ENCODE measurements at regions not wholly inside any gene's neighbourhood (a gene's known extent, or its start where the extent isn't known, plus 50 kb on each side); places are given as distances from the start of the nearest gene placed in this dataset.

DNA sequence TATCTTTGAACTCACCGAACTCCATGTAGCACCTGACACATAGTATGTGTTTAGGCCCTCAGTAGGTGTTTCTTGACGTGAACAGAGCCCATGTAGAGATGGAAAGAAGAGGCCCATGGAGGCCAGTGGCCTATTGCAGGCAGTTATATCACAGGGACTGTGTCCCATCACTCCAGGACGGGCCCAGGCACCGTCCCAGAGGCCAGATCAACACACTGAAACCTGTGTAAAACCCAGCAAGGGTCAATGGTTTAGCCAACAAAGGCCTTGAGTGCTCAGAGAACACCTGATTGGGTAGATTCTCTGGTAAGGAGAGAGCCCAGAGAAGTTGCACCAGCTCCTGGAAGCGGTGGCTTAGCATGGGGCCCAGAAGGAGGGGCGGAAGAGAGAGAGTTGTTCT is 82.8 kb downstream of the INHBB start:
- DNase-seq: no peak

- DNase-seq: no peak
Measured at GRCh38 chr2:120429586-120430500, 83.9 kb downstream of the INHBB start.

DNA sequence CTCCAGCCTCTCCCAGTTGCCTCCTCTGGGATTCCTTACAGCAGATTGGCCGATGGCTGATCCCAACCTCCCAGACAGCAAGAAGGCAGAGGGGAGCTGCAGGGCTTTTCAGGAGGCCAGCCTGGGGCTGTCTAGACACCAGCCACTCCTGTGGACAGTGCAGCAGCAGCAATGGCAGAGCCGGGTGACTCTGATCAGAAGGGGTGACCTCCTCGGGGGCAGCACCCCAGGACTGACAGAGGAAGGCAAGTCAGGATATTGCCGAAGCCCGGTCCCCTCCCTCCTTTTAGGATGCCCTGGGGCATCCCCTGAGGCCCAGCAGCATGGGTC is 84.5 kb downstream of the INHBB start:
- DNase-seq: no peak

GRCh38 chr2:120430957-120431356 is 85.0 kb downstream of the INHBB start:
- DNase-seq: no peak

- no peak for DNase-seq
Measured at GRCh38 chr2:120431386-120432292, 85.7 kb downstream of the INHBB start.

- no peak for DNase-seq
Measured at GRCh38 chr2:120432293-120432975, 86.5 kb downstream of the INHBB start.

- DNase-seq: no peak
Measured at GRCh38 chr2:120432976-120433815, 87.3 kb downstream of the INHBB start.

GRCh38 chr2:120433816-120434290 is 87.9 kb downstream of the INHBB start:
- DNase-seq: no peak

GRCh38 chr2:120434492-120435308 is 88.8 kb downstream of the INHBB start:
- no peak for DNase-seq

DNA sequence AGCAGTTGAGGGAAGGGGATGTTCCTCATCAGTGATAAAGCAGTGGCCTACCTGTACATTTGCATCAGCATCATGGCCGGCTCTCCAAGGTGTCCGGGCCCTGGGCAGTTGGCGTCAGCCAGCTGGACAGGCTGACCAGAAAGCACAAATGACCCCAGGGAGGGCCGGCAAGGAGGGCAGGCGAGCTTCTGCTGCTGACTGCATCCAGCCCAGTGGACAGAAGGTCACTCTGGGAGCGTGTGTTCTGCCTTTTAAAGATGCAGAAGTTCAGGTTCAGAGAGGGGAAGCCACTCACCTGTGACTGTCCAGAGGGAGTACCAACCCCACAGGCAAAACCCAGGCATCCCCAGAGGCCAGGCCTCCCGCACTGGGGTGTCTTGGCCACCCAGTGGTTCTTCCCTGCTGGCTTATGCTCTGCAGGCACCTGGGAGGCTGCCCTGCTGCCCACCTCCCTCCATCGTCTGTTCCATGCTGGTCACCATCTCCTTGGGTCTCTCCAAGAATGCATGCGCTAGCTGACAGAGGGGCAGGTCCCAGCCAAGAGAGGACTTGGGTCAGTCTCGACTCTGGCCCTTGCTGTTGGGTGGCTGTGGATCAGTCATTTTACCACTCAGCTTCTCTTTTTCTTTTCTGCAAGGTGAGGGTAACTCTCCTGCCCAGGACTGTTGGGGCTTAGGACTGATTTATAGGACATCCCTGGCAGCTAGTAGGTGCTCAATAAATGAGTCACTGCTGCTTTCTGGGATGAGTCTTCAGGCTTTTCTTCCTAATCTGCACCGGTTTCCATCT is 89.9 kb downstream of the INHBB start:
- DNase-seq: no peak

GRCh38 chr2:120436460-120436739 is 90.5 kb downstream of the INHBB start:
- DNase-seq: no peak

- DNase-seq: no peak
Measured at GRCh38 chr2:120436885-120437603, 91.1 kb downstream of the INHBB start.

DNA sequence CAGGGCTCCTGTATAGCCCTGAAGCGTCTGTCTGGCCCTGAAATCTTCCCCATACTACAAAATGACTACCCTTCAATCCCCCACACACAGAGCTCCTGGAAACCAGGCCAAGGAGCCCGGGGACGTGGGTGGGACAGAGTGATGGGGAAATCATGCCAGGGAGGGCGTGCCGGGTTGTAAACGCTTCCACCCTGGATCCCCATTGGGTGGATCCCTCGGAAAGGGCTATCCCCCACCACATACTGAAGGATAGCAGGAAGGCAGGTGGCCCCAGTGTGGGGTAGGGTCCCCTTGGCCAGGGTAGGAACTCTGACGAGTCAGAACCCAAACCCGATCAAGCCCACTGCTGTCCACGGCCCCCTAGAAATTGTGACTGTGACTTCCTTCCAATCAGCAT is 91.7 kb downstream of the INHBB start:
- no peak for DNase-seq

GRCh38 chr2:120438301-120439066 is 92.5 kb downstream of the INHBB start:
- DNase-seq: no peak

GRCh38 chr2:120439067-120439368 is 93.1 kb downstream of the INHBB start:
- DNase-seq: no peak

DNA sequence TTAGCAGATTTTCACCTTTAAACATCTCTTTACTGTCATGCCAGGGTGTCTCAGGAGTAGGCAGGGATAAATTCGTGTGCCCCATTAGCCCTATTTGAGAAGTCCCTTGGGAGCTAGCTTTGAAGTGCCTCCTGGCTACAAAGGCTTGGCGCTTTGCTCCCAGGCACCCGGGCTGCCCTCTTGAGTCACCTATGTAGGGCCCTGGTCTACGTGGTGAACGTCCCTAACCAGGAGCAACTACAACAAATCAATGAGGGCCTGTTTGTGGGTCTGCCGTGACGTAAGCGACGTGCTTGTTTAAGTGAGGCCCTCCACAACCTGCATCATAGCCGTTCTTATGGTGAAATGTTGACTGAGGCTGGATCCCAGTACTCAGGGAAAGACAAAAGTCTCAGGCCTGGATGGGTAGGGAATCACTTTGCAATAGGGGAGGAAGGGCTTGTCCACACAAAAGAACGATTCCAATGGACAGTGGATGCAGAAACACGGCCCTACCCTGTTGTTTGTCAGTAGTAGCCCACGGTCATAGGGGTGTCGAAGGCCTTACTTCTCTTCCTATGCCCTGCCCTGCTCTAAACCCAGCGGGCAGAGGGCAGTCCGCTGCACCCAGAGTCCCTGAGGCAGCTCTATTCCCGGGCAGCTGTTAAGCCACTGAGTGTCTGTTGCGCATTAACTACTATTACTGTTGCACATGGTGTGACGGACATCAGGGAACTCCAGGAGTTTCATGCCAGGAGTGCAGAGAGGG is 93.9 kb downstream of the INHBB start:
- no peak for DNase-seq

GRCh38 chr2:120440521-120441350 is 94.8 kb downstream of the INHBB start:
- DNase-seq: no peak

- DNase-seq: no peak
Measured at GRCh38 chr2:120441351-120441700, 95.4 kb downstream of the INHBB start.
